ENCODE measurements at regions not wholly inside any gene's neighbourhood (a gene's known extent, or its start where the extent isn't known, plus 50 kb on each side); places are given as distances from the start of the nearest gene placed in this dataset.

DNA sequence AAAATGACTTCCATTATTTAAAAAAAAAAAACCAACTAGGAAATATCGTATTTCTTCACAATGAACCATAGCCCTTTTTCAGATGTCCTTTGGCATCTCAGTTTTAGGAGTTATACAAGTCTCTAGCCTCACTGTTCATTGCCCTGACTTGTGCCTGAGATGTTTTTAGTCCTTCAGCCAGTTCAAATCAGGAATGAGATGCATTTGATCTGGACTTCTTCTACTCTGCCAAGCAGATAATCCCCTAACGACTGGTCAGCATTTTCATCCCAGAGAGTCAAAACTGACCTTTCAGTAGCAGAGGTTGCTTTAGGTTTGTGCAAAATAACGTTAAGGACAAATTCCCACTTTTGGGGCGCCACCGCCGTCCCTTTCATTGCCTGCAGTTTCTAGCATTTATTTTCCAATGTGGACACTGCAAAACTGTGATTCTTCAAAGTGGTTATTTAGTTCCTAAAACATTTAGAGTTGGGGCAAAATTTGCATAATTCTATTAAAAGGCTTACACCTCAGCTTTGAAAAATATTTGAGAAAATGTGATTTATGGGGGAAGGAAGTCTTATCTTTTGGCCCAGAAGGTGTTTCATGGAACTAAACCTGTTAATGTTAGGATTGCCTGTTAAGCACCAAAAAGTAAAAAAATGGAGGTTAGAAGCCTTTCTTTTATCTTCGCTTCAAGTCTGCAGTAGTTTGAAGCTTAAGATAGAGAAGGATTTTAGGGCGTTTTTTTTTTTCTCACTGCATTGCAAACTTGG, 152.0 kb upstream of the SGK1 start:
- intact Hi-C loops (cut with DNase I), result no loop called here
- ATAC-seq (no peak), DNase-seq (no peak)

DNA sequence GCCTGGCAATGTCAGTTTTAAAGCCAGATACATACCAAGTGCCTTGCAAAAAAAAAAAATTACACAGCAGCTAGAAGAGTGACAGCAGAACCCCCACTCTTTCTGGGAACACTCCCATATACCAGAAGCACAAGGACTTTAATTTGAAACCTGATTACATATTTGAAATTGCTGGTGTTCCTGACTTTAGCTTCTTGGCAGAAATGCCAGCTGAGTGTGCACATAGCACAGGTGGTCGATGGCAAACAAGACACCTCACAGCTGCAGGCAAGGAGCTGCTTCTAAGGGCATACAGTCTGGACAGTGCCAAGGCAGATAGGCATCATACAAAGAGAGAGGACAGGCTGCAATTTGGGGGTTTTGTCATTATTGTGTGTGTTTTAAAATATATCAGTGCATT, 150.7 kb upstream of the SGK1 start:
- intact Hi-C loops (cut with DNase I), result no loop called here
- ATAC-seq (no peak), DNase-seq (no peak)

DNA sequence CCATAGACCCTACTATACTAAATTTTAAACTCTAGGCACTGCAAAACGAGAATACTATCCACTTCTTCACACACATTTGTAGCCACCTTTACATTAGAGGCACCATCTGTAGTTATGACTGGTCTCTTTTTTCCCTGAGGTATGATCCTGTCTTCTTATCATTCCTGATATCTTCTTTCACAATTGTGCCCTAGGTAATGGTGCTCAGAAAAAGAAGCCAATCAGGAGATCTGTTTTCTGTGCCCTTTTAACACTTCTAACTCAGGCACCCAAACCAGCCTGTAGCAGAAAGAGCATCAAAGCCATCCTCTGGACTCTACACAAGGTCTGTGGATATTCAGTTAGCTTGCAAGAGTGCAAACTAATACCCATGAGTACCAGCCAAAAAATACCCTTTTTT, 149.7 kb upstream of the SGK1 start:
- ATAC-seq, result no peak
- no peak for DNase-seq
- intact Hi-C loops (cut with DNase I), result no loop called here

DNA sequence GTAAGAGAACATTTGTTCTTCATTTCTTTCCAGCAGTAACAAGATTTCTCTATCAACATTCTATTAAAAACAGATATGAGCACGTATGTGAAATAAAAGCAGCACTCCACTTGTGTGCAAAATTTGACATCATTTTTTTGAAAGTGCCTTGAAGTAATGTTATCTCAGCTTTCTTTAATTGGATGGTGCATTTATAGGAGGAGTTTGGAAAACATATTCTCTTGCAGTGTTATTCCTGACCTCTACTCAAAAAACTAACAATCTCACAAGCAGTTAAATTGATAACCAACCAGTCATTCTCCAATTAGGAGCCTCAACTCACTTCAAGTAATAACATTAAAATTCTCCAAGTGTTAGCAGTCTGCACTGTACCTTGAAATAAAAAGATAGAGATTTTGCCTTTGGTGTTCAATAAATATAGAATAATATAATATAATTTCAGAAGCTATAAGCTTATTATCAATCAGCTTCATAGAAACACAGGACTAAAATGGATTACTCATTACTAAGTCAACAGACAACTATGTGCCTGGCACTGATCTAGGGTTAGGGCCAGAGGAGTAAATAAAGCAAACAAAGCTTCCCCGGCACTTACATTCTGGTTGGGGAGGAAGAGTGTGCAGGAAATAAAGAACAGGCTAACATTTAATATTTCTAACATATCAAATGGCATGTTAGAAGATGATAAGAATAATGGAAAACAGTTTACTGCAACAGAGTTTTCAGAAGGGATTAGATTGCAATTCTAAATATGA, 149.0 kb upstream of the SGK1 start:
- no peak for DNase-seq
- no peak for ATAC-seq
- intact Hi-C loops (cut with DNase I), result no loop called here

DNA sequence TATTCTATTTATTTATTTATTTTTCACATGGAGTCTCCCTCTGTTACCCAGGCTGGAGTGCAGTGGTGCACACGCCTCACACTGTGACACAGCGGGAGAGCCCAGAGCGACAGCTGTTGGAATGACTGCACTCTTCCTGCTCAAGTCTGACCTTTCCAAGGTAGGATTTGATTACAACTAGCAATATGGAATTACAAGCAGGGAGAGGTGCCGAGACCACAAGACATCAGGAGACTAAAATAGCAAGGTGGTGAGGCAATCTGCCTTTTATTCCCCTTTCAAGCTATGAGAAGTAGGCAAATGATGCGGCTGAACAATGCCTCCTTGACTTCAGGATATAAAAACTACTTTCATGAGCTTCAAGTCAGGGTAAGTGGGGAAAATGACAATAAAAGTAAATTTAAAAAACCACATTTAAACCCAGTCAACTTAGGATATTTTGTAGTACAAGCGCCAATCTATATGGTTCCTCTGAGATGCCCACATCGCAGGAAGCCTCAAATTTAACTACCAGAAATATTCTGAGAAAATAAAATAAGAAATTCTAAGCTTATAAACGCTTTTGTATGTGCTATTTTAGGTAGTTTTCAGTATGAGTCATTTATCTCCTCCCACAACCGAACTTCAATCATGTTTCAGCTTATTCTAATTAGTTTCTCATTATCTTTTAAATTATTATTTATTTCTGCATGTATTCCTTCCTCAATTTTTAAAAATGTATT, 146.9 kb upstream of the SGK1 start:
- no peak for DNase-seq
- no peak for ATAC-seq
- intact Hi-C loops (cut with DNase I), result no loop called here

DNA sequence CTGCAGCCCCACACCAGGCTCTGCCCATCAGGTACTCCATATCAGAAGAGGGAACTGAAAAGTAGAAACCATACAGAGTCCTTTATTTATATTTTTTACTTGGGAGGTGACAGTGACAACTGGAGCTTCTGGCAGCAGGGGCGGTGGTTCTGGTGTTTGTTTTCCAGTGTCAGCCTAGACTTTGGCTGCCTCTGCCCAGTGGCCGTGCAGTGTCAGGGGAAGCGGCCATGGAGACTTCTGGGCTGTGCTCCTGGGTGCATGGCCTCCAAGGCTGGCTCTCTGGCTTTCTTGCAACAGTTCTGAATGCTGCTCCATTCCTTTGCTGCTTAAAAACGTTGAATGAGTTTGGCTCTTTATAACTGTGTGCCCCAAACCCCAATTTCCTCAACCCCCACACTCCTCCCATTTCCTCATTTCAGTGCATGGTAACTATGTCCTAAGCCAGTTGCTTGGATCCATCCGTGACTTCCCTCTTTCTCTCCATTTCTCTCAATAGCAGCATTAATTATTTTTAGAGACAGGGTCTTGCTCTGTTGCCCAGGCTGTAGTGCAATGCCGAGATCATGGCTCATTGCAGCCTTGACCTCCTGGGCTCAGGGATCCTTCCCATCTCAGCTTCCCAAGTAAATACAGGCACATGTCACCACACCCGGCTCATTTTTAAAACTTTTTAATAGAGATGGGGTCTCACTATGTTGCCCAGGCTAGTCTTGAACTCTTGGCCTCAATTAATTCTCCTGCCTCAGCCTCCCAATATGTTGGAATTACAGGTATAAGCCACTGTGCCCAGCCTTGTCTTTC, 141.1 kb upstream of the SGK1 start:
- intact Hi-C loops (cut with DNase I), result no loop called here
- DNase-seq (no peak), ATAC-seq (peak in 1 of 2 donors; percentile 41)

DNA sequence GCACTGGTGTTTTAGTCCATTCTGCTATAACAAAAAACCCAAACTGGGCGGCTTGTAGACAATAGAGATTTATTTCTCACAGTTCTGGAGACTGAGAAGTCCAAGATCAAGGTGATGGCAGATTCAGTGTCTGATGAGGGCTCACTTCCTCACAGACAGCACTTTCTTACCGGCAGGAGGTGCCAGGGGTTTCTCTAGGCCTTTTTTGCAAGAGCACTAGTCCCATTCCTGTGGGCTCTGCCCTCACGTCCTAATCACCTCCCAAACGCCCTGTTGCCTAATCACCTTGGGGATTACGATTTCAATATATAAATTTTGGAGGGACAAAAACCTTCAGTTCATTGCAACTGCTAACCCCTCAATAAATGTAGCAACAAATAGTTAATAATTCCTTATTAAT, 140.0 kb upstream of the SGK1 start:
- DNase-seq, result no peak
- no peak for ATAC-seq
- intact Hi-C loops (cut with DNase I), result no loop called here

DNA sequence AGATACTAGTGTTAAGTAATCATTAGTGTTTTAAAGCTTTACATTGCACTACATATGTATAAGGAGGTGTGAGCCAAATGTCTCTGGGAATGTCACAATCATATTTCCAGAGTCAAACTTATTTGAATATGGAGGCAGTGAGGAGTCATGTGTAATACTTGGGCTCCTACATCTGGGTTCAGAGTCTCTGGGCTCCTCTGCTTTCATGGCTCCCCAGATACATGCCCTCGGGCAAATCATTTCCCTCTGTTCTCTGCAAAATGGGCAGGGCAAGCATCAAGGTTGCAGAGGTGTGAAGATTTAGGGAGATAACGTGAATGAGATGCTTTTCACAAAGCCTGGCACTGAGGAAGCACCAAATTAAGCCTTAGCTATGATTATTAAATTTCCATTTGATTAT, 138.3 kb upstream of the SGK1 start:
- intact Hi-C loops (cut with DNase I), result no loop called here
- ATAC-seq, result no peak
- DNase-seq, result no peak

DNA sequence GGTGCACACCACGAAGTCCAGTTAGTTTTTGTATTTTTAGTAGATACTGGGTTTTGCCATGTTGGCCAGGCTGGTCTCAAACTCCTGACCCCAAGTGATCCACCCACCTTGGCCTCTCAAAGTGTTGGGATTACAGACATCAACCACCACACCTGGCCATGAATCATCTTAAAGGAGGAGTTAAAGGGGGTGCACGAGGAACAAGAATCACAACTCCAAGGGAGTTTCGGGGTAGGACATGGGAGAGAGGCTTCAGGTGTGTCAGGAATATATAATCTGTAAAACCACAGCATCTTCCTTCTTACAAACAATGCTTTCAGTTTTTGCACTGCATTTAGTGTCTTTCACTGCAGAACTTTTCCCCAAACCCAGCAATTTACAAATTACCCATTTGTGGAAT, 137.4 kb upstream of the SGK1 start:
- no peak for DNase-seq
- ATAC-seq, result no peak
- intact Hi-C loops (cut with DNase I), result no loop called here

DNA sequence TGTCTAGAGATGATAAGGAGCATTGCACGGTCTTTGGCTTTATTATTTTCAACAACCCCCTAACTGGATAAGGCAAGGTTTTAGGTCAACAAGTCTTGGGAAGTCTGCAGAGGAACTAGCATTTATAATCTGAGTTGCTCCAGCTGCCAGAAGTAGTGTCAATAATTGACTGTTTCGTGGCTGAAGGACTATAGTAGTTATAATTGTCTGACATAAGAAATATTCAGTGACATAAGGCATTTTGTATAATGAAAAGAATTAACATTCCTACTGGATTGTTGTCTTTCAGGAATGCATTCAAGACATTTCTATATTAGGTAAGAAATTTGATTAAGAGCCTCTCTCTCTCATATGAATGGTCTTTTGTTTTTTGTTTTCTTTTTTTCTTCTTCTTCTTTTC, 136.9 kb upstream of the SGK1 start:
- DNase-seq, result no peak
- no peak for ATAC-seq
- intact Hi-C loops (cut with DNase I), result no loop called here

DNA sequence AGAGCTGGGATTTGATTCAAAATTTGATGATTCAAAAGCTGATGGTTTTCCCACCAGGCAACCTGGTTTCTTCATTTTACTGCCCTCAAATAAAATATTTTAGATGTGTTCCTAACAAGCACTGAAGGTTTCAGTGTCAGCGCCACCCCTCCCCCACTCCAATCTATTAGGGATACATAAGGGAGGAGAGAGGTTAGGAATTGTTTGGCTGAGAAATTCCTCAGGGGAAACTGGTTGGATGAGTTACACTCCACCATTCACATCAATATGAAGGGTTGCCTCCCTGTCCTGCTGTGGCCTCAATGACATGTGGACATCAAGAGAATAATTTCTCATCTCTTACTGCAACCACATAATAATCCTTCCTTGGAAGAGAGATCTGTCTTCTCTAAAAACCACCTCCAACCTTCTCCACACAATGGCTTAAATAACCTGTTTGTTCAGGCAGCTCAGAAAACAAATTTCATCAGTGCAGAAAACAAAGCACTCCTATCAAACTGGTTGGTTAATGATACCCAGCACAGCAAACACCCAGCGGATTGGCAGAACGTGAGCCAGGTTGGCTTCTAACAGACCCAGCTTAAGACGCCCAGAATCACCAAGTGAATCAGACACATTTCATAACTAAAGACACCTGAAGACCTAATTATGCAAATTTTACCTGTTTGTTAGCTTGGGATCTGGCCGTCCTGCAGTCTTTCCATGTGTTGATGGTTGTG, 136.0 kb upstream of the SGK1 start:
- intact Hi-C loops (cut with DNase I), result no loop called here
- no peak for ATAC-seq
- no peak for DNase-seq

DNA sequence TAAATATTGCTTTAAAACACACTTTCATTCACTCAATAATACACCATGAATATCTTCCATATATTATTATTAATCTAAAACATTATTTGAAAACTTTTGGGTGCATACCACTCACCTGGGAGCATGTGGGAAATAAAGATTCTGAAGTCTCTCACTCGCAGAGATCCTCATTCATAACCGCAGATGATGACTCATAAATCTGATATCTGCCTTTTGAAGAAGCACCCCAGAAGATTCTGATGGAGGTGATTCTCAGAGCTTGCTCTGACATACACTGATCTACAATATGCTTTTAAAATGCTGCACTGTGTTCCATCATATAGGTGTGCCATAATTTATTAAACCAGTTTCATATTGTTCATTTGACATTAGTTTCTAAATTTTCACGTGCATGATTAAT, 135.0 kb upstream of the SGK1 start:
- intact Hi-C loops (cut with DNase I), result no loop called here
- DNase-seq (no peak), ATAC-seq (no peak)

DNA sequence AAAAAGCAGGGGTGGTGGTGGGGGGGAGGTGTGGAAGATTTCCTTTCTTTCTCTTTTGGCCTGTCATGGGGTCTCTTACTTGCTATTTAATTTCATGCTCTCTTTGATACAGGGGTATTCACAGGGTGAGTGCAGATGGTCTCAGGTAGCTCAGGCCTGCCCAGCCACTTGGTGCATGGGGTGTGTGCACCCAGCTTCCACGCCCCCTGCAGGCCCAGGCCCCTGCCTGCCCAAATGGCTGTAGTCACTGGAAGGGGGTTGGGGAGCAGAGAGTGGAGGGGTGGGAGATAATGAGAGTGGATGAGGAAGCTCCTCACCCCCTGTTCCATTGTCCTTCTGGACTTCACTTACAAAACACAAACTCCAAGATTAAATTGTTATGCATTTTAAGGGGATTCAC, 133.6 kb upstream of the SGK1 start:
- ATAC-seq (no peak), DNase-seq (no peak)
- intact Hi-C loops (cut with DNase I), result no loop called here

DNA sequence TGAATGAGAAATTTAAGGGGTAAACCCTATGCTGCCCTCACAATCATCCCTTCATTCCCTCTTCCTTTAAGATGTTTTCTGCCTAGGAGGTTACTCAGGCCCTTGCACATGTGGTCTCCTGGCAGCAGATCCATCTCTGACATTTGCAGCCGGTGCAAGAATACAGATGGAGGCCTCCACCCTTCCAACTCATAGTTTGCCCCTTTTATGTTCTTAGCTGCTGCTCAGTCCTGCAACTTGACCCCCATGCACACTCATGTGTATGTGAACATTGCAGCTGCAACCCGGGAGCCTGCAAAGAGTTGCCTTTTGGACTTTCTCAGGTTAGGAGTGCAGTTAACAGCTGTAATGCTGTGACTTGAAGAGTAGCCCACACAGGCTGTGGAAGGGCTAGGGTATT, 131.9 kb upstream of the SGK1 start:
- intact Hi-C loops (cut with DNase I), result no loop called here
- no peak for ATAC-seq
- no peak for DNase-seq

DNA sequence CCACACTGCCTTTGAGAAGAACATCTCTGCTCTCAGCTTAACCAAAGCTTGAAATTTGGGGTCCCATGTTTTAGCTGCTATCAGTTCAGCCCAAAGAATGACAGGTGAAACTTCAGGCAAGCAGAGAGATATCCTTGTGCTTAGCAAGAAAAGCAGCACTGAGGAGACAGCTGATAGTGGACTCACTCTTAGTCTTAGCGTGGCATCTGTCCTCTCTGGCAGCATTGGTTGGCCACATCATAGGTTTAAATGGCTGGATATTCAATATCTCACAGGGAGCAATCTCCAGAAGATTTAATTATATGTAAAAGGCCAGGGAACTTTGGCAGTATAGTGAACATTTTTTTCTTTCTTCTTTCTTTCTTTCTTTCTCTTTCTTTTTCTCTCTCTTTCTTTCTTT, 131.1 kb upstream of the SGK1 start:
- intact Hi-C loops (cut with DNase I), result no loop called here
- no peak for DNase-seq
- ATAC-seq, result no peak

DNA sequence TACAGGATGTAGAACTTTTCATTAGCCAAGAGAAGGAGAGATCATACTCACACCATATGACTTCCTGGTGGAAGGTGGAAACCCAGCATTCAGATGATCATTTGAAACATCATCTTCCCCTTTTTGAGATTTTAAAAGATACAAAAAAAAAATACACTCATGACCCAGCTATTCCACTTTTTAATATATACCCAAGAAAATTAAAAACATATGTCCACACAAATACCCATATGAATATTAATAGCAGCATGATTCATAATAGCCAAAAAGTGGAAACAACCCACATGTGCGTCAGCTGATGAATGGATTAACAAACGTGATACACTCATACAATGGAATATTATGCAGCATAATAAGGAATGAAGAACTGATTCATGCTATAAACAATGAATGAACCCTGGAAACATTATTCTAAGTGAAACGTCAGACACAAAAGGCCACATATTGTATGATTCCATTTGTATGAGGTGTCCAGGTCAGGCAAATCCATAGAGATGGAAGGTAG, 130.0 kb upstream of the SGK1 start:
- ATAC-seq (no peak), DNase-seq (no peak)
- intact Hi-C loops (cut with DNase I), result no loop called here

DNA sequence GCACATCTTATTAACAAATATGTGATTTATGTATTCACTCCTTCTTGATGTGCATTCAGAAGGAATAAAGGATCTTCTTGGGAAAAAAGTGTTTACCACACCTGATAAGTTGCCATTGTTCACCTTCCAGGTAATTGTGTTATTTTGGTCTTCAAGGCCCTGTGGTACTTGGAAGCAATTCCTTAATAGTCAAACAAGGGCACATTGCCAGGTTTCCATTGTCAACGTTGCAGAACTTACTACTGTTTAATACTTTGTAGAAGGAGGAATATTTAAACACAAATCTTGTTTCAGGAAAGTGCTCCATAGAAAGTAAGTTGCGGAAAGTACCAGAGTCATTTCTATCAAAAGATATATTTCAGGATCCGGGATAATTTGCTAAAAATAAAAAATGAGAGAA, 129.5 kb upstream of the SGK1 start:
- intact Hi-C loops (cut with DNase I), result no loop called here
- DNase-seq (no peak), ATAC-seq (no peak)

DNA sequence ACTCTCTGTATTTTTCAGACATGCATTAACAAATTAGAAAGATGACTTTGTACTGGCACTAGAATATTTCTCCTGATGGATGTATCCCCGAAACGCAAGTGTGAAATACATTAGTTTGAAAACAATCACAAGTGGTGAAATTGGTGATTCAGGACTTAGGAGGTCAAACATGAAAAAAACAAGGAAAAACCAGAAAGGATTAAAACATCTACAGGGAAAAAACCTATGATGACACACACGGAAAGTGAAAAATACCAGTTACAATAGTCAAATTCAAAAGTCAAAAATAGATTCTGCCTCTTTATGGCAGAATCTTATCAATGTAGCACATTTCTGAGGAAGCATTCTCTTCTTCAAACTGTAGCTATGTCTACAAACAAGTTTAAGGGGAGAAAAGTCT, 129.0 kb upstream of the SGK1 start:
- no peak for ATAC-seq
- intact Hi-C loops (cut with DNase I), result no loop called here
- no peak for DNase-seq

Data from left cardiac atrium (tissue), 4 donors.